IPS-11a (cell line): ENCODE measurements at regions not wholly inside any gene's neighbourhood (a gene's known extent, or its start where the extent isn't known, plus 50 kb on each side); places are given as distances from the start of the nearest gene placed in this dataset.

Experiments
- H3K4me3 ChIP-seq: one replicate; pipeline ENCODE4 v1.5.1; 2013; ENCODE audit warnings: low read depth, low read length, control low read depth

- H3K4me3 ChIP-seq = no peak overlapping the region
These were observed 201.8 kb downstream of the ABHD5 start for GRCh38 chr3:43892526-43892925.

- peak overlapping the region; percentile 45 for H3K4me3 ChIP-seq
These were observed 203.0 kb downstream of the ABHD5 start for GRCh38 chr3:43893727-43894126.

DNA sequence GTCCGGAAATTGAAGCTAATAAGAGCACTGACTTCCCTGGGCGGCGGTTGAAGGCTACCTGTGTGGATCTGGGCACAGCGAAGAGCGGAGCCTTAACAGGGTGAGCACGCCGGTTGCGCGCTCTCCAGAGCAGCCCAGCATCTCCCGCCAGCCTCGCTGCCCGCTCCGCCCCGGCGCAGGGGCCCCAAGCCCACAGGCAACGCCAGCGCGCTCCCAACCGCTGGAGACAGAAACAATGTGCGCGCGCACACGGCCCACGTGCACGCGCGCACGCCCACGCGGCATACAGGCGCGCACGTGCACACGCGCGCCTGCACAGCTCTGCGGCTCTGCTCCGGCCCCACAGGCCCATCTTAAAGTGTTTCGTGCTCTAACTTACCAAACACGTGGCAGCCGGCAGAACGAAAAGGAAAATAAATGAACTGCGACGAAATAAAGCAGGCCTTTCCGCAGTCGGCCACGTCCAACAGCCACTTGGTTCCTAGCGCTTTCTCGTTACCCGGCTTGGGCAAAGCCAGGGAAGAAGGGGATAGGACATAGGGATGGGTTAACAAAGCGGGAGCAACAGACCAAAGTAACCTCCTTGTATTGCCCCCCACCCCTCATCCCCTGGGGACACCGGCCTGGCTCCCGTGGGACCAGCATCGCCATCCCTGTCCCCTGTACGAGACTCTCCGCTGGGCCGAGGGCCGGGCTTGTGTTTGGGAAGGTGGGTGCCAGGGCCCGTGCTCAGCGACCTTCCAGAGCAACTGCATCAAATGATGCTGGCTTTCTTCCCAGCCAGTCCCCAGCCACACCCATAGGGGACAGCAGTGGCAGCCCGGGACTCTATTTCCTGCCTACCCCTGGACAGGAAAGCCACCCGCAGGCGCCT, 203.7 kb downstream of the ABHD5 start:
- H3K4me3 ChIP-seq = peak overlapping the region; percentile 45

- H3K4me3 ChIP-seq = no peak overlapping the region
These were observed 204.8 kb downstream of the ABHD5 start for GRCh38 chr3:43895573-43895972.

DNA sequence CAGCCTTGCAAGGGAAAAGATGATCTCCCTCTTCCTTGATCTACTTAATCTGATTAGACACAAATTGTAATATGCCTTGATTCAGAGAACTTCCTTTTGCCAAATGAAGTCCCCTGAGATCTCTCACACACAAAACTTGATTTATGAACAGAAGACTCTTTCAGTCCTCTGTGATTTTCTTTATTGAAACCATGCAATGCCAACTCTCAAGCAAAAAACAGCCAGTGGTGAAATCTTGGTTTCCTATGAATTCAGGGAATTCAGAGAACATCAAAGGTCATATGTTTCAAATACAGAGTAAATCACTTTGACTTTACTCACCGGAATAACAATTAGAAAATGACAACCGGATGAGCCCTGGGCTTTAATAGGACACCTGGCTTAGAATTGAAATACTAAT, 211.7 kb downstream of the ABHD5 start:
- H3K4me3 ChIP-seq = no peak overlapping the region

- H3K4me3 ChIP-seq = no peak overlapping the region
These were observed 214.4 kb downstream of the ABHD5 start for GRCh38 chr3:43905157-43905556.

GRCh38 chr3:43906849-43907507, 216.2 kb downstream of the ABHD5 start:
- H3K4me3 ChIP-seq = no peak overlapping the region

DNA sequence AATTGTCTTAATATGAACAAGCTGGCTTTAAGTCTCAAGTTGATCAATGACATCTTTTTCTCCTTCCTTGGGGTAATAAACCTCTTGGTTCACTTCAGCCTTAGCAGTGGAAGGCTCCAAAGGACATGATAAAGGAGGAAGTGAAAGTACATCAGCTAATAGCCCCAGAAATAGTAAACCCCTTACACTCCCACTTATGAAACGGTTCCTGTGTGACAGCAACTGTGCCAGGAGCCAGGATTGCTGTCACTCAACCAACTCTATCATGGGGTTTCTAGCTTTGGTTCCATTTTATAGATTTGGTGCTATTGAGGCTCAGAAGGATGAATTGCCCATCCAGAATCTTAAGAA, 216.7 kb downstream of the ABHD5 start:
- no peak overlapping the region for H3K4me3 ChIP-seq

GRCh38 chr3:43908456-43908855, 217.7 kb downstream of the ABHD5 start:
- no peak overlapping the region for H3K4me3 ChIP-seq

DNA sequence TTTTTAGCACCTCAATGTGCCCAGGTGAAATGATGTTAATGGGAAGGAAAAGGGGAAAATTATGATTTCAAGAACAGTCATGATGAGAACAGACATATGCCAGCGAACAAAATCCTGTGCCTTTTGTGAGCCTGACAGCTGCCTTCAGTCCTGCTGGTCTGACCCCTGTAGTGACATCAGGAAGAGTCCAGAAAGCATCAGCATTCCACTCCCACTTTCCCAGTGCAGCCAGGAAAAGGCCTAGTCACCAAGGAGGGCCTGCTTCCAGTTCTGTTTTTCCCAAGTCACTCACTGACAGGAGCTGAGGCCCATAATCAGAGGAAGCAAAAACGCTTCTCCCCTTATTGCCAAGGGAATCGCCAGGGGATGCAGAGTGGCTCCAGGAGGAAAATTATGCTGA, 218.4 kb downstream of the ABHD5 start:
- no peak overlapping the region for H3K4me3 ChIP-seq

GRCh38 chr3:43910750-43911149, 220.0 kb downstream of the ABHD5 start:
- H3K4me3 ChIP-seq = no peak overlapping the region

DNA sequence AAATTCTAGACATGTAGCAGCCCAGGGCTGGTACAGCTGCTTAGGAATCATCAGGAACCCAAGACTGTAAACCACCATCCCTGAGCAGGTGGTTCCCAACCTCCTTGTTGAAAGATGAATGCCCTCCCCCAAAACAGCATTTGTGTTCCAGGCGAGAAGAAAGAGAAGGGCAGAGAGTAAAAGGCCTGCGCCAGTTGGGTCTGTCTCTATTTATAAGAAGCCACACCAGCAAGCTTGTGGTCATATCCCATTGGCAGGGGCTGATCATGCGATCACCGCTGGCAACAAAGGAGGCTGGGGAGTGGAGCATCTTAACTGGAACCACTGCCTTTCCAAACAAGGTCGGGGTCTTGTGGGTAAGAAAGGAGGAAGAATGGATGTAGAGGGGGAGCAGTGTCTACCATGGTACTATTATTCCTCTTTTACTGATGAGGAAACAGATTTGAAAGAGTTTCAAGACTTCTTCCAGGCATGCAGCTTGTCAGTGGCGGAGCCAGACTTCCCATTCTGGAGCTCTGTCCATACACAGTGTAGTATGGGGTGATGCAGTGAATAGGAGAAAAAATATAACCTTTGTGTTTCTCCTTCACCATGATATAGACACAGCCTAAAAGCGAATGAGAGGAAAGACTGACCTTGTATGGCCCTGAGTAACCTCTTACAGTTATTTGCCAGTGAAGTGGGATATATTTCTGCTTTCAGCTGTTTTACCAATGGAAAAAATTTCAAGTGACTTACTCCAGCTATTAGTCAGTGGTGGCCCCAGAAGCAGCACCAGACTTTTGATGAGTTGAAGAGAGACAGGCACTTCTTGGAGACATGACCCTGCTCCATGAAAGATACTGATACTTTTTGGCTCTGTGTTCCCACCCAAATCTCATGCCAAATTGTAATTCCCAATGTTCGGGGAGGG, 222.6 kb downstream of the ABHD5 start:
- no peak overlapping the region for H3K4me3 ChIP-seq

DNA sequence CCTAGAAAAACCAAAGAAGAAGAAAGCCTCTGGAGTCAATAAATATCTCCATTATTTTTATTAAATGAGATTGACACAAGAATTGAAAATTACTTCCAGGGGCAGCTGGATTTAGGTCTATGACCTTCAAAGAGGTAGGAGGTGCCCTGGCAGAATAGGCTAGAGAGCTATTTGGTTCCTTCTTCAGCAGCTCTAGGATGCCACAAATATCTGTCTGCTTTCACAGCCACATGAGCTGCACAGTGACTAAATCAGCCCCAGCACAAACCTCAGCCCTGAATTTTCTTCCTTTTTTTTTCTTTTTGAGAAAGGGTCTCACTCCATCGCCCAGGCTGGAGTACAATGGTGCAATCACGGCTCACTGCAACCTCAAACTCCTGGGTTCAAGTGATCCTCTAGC, 223.5 kb downstream of the ABHD5 start:
- H3K4me3 ChIP-seq = no peak overlapping the region

DNA sequence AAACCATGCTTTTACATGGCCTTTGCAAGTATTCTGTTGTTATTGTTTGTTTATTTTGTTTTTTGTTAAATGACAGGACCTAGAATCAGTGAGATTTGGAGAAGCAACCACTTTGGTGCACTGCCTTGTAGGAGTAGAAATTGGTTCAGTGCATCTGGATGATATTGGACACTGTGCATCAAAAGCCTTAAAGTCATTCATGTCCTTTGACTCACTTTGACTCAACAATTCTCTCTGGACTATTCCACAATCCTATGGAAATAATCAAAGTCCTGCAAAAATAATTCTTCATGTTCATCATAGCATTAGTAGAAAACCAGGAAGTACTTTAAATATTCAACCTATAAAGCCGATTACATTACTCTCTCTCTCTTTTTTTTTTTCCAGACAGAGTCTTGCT, 224.8 kb downstream of the ABHD5 start:
- H3K4me3 ChIP-seq = no peak overlapping the region

GRCh38 chr3:43917361-43917760, 226.6 kb downstream of the ABHD5 start:
- no peak overlapping the region for H3K4me3 ChIP-seq

DNA sequence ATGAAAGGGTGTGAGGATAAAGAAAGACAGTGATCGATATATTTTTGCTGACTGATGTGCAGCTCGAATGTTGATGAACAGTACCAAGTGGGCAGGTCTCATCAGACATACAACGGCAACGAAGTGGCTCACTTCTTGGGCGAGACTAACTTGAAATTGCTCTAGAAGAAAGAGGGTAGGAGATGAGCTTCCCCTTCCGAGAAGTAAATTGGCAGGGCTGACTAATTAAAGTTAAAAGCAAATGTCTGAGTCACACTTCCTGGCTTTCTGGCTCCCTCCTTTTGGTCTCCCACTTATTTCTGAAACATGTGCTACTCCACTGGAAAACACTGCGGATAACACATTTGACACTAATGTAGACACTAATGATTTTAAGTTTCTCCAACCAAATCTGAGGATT, 228.3 kb downstream of the ABHD5 start:
- no peak overlapping the region for H3K4me3 ChIP-seq

DNA sequence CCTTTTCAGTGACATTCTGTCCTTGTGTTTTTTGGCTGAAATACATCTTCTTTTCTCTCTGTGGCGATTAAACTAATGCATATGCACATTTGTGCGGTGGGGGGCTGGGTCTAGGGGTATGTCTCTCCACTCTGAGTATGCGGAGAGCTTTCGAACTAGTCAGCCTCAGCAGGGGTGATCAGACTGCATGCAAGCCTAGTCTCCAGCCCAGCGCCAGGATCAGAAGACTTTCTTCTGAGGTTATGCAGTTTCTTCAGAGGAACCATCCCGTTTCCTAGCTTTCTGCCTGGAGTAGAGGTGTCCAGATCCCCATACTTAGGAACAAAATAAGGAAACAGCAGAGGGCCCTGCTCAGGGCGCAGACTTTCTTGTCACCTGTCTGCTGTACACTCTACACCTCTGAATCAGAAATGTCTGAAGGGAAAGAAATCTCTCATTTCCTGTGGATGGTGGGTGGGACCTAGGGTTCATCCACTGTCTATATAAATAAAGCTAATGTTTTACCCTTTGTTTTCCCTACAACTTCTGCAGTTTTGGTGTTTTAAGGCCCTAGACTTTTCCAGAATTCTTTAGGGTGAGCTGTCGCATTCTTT, 230.4 kb downstream of the ABHD5 start:
- H3K4me3 ChIP-seq = no peak overlapping the region

GRCh38 chr3:43922374-43922773, 231.6 kb downstream of the ABHD5 start:
- H3K4me3 ChIP-seq = no peak overlapping the region

GRCh38 chr3:43923104-43923882, 232.6 kb downstream of the ABHD5 start:
- no peak overlapping the region for H3K4me3 ChIP-seq

GRCh38 chr3:43926055-43926454, 235.3 kb downstream of the ABHD5 start:
- H3K4me3 ChIP-seq = no peak overlapping the region
